ENCODE measurements at regions not wholly inside any gene's neighbourhood (a gene's known extent, or its start where the extent isn't known, plus 50 kb on each side); places are given as distances from the start of the nearest gene placed in this dataset.
"Not testable (repeated sequence)": the region's sequence is repeated elsewhere in the genome, so short reads cannot be mapped to it uniquely, and the experiment has no call there.

DNA sequence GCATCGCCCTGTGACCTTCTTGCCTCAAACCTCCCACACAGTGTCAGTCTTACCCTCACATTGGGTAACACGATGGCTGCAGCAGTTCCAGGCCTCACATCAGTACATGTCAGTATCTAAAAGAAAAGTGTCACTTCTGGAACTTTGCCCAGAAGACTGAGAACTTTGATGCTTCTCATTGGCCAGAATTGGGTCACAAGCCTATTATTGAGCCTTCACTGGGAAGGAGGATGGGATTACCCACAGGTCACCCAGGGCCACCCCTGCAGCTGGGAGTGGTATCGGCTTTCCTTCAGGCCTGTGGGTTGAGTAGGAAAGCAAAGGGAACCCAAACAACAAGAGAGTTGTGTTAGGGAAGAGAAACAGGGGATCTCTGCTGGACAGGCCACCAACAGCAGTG lies 111.5 kb downstream of the NPY start:
- DNase-seq (ENCODE audit: low read depth), result no peak

DNA sequence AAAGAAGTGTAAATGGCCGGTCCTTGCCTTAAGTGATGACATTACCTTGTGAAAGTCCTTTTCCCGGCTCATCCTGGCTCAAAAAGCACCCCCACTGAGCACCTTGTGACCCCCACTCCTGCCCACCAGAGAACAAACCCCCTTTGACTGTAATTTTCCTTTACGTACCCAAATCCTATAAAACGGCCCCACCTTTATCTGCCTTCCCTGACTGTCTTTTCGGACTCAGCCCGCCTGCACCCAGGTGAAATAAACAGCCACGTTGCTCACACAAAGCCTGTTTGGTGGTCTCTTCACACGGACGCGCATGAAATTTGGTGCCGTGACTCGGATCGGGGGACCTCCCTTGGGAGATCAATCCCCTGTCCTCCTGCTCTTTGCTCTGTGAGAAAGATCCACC lies 112.4 kb downstream of the NPY start:
- DNase-seq (ENCODE audit: low read depth), result not testable (repeated sequence)

DNA sequence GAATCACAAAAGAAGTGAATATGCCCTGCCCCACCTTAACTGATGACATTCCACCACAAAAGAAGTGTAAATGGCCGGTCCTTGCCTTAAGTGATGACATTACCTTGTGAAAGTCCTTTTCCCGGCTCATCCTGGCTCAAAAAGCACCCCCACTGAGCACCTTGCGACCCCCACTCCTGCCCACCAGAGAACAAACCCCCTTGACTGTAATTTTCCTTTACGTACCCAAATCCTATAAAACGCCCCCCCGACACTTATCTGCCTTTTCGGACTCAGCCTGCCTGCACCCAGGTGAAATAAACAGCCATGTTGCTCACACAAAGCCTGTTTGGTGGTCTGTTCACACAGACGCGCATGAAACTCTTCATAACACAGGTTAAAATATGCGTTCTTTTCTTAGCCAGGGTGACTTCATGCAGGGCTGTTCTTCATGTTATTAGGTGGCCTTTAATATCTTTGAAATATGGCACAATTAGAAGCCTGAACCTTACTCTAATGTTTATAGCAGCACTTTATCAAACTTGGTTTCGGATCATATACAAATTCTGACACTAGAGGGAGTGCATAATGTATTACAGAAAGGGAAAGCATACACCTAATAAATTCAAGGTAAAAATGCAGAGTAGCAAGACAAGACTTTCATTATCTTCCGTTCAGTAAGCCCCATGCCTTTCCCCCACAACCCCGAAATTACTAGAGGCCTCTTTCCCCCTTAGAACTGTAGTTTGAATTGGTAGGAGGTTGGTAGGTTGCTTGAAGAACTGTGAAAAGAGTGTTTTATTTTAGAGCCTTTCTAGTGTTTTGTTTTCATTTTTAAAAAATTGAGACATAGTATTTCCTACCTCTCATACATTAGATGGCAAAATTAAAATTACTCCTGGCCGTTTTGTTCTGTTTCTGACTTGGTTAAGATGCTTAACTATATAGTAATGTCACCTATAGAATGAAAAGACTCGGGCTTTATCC lies 117.9 kb downstream of the NPY start:
- no peak for DNase-seq (ENCODE audit: low read depth)

DNA sequence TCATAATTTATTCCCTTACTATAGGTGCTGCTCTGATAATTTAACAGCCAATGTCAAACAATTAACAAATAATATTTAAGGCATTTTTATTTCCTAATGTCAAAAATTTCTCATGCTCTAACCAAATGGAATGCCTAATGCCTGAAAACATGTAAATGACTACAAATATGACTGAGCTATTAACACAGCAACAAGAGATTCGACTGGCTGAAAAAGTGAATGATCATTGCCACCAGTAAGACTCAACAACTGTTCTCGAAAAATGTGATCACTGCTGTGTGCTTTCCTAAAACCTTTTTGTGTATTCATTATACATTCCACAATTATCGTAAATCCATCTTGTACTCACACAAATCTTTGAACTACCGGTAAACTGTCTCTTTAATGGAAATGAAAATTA lies 118.7 kb downstream of the NPY start:
- DNase-seq (ENCODE audit: low read depth), result no peak

DNA sequence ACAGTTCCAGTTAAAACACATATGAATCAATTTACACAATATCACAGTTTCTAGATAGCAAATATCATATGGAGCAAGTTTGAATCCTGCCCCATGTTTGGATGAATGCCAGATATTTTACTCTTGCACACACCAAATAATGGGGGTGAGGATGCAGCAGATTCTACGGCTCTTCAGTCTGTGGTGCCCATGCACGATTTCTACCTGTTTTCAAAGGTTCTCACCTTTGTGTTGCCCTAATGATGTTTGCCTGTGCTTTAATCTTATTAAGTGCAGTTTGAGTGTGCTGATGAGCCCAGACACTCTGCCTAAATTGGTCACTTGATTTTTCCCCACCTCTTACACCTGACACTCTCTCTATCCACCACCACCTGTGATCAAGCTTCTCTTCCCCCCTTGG lies 119.6 kb downstream of the NPY start:
- DNase-seq (ENCODE audit: low read depth), result no peak

DNA sequence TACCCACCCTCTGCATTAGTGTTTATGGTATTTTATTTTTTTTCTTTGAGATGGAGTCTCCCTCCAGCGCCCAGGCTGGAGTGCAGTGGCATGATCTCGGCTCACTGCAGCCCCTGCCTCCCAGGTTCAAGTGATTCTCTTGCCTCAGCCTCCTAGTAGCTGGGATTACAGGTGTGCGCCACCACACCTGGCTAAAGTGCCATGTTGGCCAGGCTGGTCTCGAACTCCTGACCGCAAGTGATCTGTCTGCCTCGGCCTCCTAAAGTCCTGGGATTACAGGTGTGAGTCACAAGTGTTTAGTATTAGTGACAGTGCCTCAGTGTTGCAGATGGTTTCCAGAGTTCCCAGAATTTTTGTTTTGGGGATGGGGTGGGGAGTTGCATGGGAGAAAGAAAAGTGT lies 120.3 kb downstream of the NPY start:
- DNase-seq (ENCODE audit: low read depth), result no peak

DNA sequence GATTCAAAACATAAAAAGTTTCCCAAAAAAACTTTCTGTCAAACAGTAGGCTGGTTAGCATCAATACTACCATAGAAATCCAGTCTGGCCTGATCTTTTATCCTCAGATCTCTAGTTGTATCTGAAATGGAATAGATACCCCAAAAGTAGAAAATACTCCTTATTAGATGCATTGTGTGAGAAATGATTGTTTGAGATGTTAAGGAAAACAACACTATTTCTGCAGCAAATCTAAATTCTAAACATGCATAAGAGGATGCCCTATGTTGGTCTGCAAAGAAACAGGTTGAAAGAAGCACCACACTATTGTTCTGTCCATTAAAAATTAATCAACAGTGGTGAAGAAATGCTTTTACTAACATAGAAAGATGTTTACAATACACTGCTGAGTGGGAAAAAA lies 121.0 kb downstream of the NPY start:
- no peak for DNase-seq (ENCODE audit: low read depth)

DNA sequence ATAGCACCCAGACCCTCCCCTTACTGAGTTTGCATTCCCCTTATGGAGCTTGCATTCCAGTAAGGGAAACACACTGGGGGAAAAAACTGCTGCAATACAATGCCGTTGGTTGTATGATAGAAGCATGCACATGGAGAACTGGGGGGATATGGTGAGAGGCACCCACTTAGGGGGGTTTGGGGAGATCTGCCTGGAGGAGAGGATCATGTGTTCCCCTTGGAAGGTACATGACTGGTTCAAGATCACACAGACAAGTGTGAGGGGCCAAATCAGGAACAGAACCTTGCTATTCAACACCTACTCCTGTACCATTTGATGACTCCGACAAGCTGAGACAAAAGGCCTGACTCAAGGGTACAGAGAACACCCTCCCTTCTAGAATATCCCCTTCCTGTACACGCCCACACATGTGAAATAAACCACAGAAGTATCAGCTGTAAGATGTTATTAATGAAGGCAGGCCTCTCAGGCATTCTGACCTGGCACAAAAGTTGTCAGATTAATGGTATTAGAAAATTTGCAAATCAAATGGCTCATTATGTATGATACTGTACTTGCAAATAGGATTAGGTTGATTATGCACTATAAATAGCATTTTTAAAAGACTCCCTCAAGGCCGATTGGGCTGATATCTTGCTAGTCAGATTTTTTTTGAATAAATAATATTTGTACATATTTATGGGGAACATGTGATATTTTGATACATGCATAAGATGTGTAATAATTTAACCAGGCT lies 122.2 kb downstream of the NPY start:
- no peak for DNase-seq (ENCODE audit: low read depth)

DNA sequence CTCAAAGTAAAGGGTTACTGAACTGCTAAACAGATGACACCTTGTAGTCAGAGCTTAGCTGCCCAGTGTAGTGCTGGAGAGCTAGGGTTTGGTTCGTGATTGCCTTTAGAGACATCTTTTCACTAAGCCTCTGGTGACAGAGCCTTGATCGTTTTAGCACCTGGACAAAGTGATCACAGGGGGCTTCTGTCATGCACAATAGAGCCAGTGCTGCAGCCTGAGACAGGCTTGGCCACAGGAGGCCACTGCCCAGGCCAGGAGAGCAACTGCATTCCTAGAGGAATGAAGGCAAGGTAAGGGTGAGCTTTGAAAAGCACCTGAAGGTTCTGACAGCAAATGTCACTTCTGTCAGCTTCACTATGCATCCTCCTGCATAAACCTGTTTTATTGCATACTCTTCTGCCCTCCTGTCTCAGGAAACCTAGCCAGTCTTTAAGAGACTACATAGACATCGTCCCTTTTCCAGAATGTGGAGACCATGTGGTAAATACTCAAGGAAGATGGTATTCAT lies 122.9 kb downstream of the NPY start:
- DNase-seq (ENCODE audit: low read depth), result no peak

DNA sequence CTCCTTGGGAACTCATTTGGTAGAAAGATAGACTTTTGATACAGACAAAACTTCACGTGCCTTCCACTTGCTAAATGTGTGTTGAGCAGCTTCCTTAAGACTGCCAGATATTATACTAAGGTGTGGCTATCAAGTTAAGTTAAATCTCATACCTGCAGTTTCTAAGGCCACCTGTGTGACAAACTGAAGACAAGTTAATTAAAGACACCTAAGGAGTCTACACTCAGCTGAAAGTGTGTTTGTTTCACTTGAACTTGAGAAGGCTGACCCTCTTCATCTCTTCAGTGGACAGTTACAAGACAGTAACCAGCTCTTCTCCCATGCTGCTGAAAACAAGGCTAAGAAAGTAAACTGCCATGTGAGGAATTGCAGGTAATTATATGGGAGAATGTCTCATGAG lies 124.0 kb downstream of the NPY start:
- DNase-seq (ENCODE audit: low read depth), result no peak

DNA sequence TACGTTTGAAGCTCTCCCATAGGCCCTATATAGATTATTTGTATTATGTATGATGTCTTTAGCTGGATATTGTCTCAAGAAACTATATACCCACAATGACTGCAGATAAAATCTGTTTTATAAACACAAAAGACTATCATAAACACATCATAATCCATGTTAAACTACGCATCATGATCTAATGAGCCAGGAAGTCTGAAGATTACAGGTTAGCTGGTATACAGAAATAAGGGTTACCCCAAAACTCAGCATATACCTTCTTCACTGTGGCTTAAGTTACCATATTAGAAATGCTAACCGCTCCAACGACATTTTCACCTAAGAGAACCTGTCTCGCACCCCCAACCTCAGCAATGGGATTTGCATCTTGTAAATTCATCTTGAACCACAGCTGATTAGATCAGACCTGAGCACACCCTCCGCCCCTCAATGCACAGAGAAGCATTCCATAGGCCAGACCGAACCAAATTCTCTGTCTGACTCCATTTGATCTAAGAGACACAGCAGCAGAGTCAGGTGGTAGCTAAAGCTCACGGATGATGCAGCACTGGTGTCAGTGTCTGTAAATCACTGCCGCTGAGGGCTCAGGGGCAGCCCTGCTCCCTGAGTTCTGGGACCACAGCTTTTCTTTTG lies 124.9 kb downstream of the NPY start:
- no peak for DNase-seq (ENCODE audit: low read depth)

DNA sequence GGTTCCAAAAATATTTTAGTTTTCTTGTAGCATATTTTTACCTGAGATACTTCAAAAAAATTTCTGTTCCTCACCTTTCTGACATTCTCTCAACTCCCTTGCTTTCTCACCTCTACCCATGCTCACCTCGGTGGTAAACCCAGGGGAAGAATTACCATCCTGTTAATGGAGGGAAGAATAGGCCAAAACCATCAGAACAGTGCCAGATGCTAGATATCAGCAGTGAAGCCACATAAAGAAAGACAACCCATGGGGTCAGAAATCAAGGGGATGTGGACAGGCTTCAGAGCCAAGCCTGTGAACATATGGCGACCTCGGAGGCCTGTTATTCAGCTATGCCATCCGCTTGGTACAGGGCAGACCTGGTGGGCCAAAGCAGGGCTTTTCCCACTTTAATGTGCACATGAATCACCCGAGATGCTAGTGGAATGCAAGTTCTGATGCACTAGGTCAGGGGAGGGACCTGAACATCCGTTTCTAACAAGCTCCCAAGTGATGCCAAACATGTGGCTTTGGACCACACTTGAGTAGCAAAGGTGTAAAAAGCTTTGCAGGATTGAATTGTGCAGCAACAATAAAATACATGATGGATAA lies 125.5 kb downstream of the NPY start:
- DNase-seq (ENCODE audit: low read depth), result no peak

DNA sequence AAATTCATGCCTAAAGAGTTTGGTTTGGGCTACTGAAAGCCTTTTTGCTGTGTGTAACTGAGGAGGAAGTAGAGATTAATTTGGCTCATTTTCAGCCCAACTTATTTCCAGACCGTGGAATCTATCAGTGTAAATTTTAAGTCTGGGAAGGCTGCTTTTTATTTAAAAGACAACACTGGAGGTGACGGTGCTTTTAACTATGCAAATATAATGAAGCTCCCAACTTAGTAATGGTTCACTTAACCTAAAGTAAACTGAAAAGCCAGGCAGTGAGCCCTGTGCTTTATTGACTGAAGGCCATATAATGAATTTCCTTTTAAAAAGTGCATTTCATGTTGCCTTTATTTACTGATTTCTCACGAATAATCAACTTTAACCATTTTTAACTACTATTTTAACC lies 127.2 kb downstream of the NPY start:
- DNase-seq (ENCODE audit: low read depth), result no peak

DNA sequence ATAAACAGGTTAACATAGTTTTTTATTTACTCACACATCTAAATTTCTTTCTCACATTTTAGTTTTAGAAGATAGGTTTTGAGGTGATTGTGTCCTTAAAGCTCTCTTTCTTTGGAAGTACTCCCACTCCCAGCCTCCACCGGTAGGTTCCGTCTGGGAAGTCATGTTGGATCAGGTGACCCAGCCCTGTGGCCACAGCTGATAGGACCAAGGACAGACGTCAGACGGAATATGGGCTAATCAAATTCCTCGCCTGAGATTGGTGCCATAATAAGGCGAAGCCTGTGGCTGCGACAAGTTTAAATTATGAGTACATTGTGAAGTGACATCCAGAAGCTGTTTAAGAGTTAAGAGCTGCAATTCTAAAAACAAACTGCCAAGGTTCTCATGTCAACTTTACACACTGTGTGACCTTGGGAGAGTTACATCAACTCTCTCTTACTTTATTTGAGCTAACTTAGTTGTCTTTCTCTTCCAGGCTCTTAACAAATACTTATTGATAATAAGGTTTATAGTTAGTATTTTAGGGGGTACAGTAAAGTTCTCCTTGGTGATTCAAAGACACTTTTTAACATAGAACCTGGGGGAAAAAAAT lies 133.6 kb downstream of the NPY start:
- no peak for DNase-seq (ENCODE audit: low read depth)

DNA sequence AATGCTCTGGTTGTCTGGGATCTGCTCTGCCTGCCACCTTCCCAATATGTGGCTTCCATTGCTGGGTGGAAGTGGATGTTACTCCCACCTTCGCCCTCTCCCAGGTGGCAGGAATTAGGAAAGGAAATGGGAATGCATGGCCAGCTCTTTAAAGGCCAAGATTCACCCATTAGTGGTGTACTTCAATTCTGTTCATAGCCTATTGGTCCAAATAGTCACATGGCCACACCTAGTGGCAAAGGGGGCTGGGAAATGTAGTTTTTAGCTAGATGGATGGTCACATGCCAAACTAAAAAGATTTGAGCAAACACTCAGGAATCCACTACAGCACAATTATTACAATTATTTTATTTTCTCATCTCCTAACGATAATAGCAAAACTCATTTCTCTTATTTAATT lies 135.1 kb downstream of the NPY start:
- no peak for DNase-seq (ENCODE audit: low read depth)

DNA sequence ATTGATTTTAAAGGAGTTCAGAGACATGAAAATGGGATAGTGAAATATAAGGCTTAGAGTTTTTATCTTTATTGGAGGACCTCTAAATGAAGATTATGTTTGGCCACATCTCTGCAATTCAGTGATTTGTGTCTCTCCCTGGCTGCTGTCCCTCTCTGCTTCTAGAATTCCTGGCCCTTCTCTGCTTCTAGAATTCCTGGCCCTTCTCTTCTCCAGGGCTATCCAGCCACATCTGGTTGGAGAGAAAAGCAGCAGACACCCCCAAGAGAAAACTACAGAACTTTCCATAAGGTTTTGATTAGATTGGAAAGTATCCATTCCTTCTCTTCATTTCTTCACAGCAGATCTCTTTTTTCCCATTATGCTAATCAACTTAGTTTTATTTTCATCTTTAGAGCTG lies 135.5 kb downstream of the NPY start:
- DNase-seq (ENCODE audit: low read depth), result no peak

DNA sequence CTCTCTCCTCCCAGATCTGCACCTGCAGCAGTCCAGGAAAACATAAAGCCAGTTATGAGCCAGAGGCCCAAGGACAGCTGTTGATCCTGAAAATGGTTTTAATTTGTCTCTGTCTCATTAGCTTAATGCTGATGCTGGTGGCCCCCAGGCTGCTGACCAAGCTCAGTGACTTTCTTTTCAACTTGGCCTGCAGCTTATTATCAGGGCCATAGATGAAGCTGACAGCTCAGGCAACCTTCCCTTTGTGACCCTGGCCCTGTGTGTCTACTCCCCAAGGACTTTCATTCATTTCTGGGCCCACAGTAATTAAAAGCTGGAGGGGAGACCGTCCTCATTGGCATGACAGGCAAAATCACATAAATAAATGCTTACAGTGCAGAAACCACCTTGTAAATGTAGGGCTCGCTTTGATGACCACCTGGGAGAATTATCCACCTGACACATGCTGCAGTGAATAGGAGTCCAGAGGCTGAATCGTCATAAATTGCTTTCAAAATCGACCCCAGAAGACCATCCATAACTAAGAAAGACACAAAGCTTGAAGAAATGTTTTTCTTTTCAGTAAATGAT lies 138.5 kb downstream of the NPY start:
- no peak for DNase-seq (ENCODE audit: low read depth)

DNA sequence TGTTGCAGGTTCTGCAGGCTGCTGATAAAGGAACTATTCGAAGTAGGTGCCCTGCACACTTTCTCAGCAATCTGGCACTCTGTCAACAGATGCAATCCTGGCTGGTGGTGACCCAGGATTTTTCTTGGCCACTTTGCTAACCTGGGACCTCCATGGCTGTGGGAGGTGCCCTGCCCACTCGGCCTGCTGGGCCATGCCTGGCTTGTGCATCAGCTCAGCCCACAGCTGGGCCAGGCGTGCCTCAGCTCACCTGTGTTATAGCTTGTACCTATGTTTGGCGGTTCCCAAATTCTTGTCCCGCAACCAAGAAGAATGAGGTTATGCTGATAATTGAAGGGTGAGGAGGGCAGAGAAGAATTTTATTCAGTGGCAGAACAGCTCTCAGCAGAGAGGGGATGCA lies 141.7 kb downstream of the NPY start:
- DNase-seq (ENCODE audit: low read depth), result no peak

DNA sequence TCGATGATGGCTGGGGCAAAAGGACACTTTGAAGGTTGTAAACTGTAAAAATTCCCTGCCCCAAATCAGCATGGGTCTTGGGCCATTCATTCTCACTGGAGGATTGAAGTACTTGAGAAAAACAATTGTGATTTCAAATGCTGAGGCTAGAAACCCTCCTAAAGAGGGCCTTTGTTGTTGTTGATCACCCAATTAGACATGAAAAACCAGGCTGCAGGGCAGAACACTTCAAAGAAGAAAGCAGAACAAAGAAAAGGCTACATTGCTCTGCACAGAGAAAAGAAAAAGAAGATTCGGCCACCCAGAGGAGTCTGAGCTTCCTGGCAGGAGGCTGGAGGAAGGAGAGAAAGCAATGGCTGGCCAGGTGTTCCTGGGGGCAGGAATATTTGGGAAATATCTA lies 143.1 kb downstream of the NPY start:
- DNase-seq (ENCODE audit: low read depth), result no peak

DNA sequence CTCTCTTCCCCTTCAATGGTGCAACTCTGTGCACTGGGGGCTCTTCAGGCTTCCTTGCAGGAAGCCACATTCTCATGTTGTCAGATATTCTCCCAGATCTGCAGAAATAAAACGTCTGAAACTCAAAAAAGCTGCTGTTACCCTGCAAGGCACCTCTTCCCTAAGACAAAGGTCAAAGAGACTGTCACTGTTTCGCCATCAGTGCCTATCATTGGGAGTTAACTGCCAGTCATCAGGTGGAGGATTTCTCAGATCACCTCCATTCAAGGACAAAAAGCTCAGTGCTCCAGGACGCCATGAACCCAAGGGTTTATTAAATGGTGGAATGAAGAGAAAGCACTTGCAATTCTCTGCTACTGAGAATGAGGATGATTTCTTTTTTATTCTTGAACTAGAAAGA lies 144.6 kb upstream of the PALS2 start:
- DNase-seq (ENCODE audit: low read depth), result no peak

DNA sequence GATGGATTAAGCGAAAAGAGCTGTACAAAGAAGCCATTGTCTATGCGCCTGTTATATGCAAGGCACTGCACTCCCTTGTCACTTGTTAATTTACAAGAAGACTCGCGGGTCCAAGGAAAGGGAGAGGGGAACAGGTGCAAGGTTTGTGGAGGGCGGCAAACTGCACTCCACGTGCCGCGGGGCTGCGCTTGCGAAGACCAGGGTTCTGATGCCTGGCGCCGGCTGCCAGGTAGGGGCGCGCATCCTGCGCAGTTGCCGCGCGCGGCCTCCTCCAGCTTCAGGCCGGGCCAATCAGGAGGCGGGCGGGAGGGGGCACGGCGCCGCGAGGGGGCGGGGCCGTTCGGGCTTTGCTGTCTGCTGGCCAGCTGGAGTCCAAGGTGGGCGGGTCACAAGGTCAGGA lies 140.6 kb upstream of the PALS2 start:
- no peak for DNase-seq (ENCODE audit: low read depth)

DNA sequence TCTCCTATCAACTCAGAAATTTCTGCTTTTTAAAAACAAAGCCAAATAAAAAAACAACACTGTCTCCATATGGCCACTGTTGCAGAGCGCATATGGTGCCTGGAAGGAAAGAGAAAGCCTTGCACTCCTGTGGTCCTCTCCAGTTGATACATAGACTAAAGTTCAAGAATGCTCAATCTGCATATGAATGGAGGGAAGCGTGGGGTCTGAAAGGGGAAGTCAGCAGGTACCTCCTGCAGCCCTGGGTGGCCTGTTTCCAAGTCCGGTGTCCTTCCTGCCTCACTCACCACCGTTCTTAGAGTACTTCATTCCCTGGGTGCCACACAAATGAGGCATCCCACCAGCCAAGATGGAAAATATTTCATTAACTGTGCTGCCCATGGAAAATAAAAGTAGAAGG lies 138.3 kb upstream of the PALS2 start:
- no peak for DNase-seq (ENCODE audit: low read depth)

All from stimulated activated CD8-positive, alpha-beta memory T cell treated with anti-CD3 and anti-CD28 coated beads, Interleukin-12 subunit alpha, Interleukin-12 subunit beta, amount 100 ng/mL, for 1 hour (primary cell).